Fibroblast of skin of scalp (primary cell): ENCODE measurements at regions not wholly inside any gene's neighbourhood (a gene's known extent, or its start where the extent isn't known, plus 50 kb on each side); places are given as distances from the start of the nearest gene placed in this dataset.
"Not testable (repeated sequence)": the region's sequence is repeated elsewhere in the genome, so short reads cannot be mapped to it uniquely, and the experiment has no call there.

Experiments
- DNase-seq: peaks from one replicate; pipeline ENCODE4 v3.0.0-alpha.2; 2013

GRCh38 chr6:66357781-66358180 lies 650.8 kb upstream of the EYS start:
- DNase-seq, result no peak

- no peak for DNase-seq
Measured at GRCh38 chr6:66355471-66355870, 648.4 kb upstream of the EYS start.

- DNase-seq, result no peak
Measured at GRCh38 chr6:66344796-66345195, 637.8 kb upstream of the EYS start.

GRCh38 chr6:66340736-66341135 lies 633.7 kb upstream of the EYS start:
- no peak for DNase-seq

GRCh38 chr6:66336176-66336575 lies 629.1 kb upstream of the EYS start:
- no peak for DNase-seq

GRCh38 chr6:66328200-66328599 lies 621.2 kb upstream of the EYS start:
- peak; percentile 25 for DNase-seq

GRCh38 chr6:66326228-66326627 lies 619.2 kb upstream of the EYS start:
- no peak for DNase-seq

- DNase-seq, result no peak
Measured at GRCh38 chr6:66321017-66321416, 614.0 kb upstream of the EYS start.

GRCh38 chr6:66307490-66307889 lies 600.5 kb upstream of the EYS start:
- DNase-seq, result no peak

- DNase-seq, result no peak
Measured at GRCh38 chr6:66291905-66292304, 584.9 kb upstream of the EYS start.

GRCh38 chr6:66289889-66290288 lies 582.9 kb upstream of the EYS start:
- DNase-seq, result no peak

- no peak for DNase-seq
Measured at GRCh38 chr6:66278115-66278514, 571.1 kb upstream of the EYS start.

- DNase-seq, result no peak
Measured at GRCh38 chr6:66277400-66277799, 570.4 kb upstream of the EYS start.

GRCh38 chr6:66265737-66266136 lies 558.7 kb upstream of the EYS start:
- no peak for DNase-seq

GRCh38 chr6:66264376-66264775 lies 557.4 kb upstream of the EYS start:
- no peak for DNase-seq

- DNase-seq, result not testable (repeated sequence)
Measured at GRCh38 chr6:66258731-66259487, 551.9 kb upstream of the EYS start.

- no peak for DNase-seq
Measured at GRCh38 chr6:66245231-66245630, 538.2 kb upstream of the EYS start.

- no peak for DNase-seq
Measured at GRCh38 chr6:66238851-66239250, 531.8 kb upstream of the EYS start.

GRCh38 chr6:66232890-66233289 lies 525.9 kb upstream of the EYS start:
- no peak for DNase-seq

- no peak for DNase-seq
Measured at GRCh38 chr6:66230591-66230990, 523.6 kb upstream of the EYS start.

- DNase-seq, result no peak
Measured at GRCh38 chr6:66226109-66226508, 519.1 kb upstream of the EYS start.

GRCh38 chr6:66210964-66211363 lies 503.9 kb upstream of the EYS start:
- DNase-seq, result no peak

GRCh38 chr6:66200390-66200789 lies 493.4 kb upstream of the EYS start:
- no peak for DNase-seq

GRCh38 chr6:66199171-66199570 lies 492.1 kb upstream of the EYS start:
- DNase-seq, result peak; percentile 1

GRCh38 chr6:66198062-66198624 lies 491.1 kb upstream of the EYS start:
- DNase-seq, result peak; percentile 6
